Thyroid gland (tissue), 4 donors: ENCODE measurements at regions not wholly inside any gene's neighbourhood (a gene's known extent, or its start where the extent isn't known, plus 50 kb on each side); places are given as distances from the start of the nearest gene placed in this dataset.

ENCODE experiments used
- DNase-seq, 2 donors: peaks; one replicate each; pipeline ENCODE4 v3.0.0-alpha.2; 2019
- H3K27ac ChIP-seq, 3 donors: fragments of 200-600 bp; sonication (generic); 1 replicate in 2 of 3; 2 replicates in 1 of 3; pipeline ENCODE4 v1.5.1; 2016 to 2019; ENCODE audit warnings: mild to moderate bottlenecking in 1 of 3, moderate library complexity in 1 of 3
- H3K27me3 ChIP-seq: fragments of 200-600 bp; sonication (generic); one replicate; pipeline ENCODE4 v1.5.1; 2019
- H3K36me3 ChIP-seq, 2 donors: fragments of 200-600 bp; sonication (generic); one replicate each; pipeline ENCODE4 v1.5.1; 2016 to 2019
- H3K4me1 ChIP-seq, 2 donors: fragments of 200-600 bp; sonication (generic); one replicate each; pipeline ENCODE4 v1.5.1; 2017 to 2019
- H3K4me3 ChIP-seq, 3 donors: fragments of 200-600 bp; sonication (generic); replicated peaks in 1 of 3; 1 replicate in 2 of 3; 2 replicates in 1 of 3; pipeline ENCODE4 v1.5.1; 2016; ENCODE audit warnings: mild to moderate bottlenecking in 1 of 3
- H3K9me3 ChIP-seq: fragments of 200-600 bp; sonication (generic); one replicate; pipeline ENCODE4 v1.5.1; 2017
- POLR2A ChIP-seq, 2 donors: fragments of 450-650 bp; IDR thresholded peaks; one replicate each; pipeline ENCODE4 v1.6.1; 2017; ENCODE audit warnings: antibody characterized with exemption in 2 of 2, mild to moderate bottlenecking in 2 of 2, moderate library complexity in 1 of 2
- WGBS, 2 donors: methylation state at CpG; one replicate each; pipeline ENCODE4 v1.1.5; 2017; 5-methylcytosine and 5-hydroxymethylcytosine counted together
- intact Hi-C: fragments of 100-400 bp; cut with DNase I; formaldehyde crosslinking; loops from one replicate; pipeline ENCODE4 v1.15.1; 2023
- TF ChIP-seq, protein P1 (sequence below), 6 experiments: fragments of 200-600 bp in 3 of 6; fragments of 450-650 bp in 3 of 6; sonication (generic) in 3 of 6; IDR thresholded peaks; one replicate each; pipeline ENCODE4 v1.5.1; 2016 to 2019; ENCODE audit warnings: antibody characterized with exemption in 6 of 6, mild to moderate bottlenecking in 2 of 6, inconsistent platforms in 1 of 6, moderate library complexity in 1 of 6

DNA sequence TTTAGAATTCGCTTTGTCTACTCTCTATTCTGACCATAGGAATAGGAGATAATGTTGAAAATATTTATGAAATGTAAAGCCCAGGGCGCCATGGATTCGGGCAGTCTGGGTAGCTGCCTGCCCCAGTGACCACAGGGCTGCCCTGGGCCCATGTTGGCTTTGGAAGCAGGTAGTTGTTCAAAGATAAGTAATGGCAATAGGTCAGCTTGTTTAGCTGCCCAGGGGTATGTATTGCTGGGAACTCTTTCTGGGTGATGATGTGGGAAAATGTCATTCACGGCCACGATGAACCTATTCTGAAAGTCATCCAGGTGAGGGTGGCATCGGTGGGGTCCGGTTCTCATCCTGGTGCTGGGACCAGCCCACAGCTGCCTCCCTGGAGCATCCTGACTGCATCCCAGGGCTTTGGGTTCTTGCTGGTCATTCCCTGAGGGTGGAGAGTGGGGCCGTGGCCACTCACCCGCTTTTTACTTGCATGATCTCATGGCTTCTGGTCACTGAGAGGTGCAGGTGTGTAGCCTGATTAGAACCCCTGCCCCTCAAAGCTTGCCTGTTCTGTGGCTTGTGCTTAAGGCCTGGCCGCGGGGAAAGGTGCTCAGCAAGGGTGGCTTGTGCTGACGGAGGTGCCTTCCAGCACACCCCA lies 102.8 kb downstream of the ERMARD start:
- intact Hi-C loops = no loop called here
- Histone ChIP-seq H3K36me3 (no peaks in the 10 kb centered on the region), H3K9me3 (no peaks in the 10 kb centered on the region), H3K4me1 (peaks cover 0 to 3% of the 10 kb centered on the region in 2 donors), H3K27ac (no peak overlapping the region), H3K4me3 (no peak overlapping the region), H3K27me3 (no peaks in the 10 kb centered on the region)
- DNase-seq = no peak
- 92 to 93% methylated on average over 11 to 12 of the region's 12 CpGs for WGBS, 2 donors
- TF ChIP-seq, protein P1, sequence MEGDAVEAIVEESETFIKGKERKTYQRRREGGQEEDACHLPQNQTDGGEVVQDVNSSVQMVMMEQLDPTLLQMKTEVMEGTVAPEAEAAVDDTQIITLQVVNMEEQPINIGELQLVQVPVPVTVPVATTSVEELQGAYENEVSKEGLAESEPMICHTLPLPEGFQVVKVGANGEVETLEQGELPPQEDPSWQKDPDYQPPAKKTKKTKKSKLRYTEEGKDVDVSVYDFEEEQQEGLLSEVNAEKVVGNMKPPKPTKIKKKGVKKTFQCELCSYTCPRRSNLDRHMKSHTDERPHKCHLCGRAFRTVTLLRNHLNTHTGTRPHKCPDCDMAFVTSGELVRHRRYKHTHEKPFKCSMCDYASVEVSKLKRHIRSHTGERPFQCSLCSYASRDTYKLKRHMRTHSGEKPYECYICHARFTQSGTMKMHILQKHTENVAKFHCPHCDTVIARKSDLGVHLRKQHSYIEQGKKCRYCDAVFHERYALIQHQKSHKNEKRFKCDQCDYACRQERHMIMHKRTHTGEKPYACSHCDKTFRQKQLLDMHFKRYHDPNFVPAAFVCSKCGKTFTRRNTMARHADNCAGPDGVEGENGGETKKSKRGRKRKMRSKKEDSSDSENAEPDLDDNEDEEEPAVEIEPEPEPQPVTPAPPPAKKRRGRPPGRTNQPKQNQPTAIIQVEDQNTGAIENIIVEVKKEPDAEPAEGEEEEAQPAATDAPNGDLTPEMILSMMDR (IDR thresholded peaks at IDR 0.05) = no peak
- no peak for TF ChIP-seq POLR2A (IDR thresholded peaks at IDR 0.05)

DNA sequence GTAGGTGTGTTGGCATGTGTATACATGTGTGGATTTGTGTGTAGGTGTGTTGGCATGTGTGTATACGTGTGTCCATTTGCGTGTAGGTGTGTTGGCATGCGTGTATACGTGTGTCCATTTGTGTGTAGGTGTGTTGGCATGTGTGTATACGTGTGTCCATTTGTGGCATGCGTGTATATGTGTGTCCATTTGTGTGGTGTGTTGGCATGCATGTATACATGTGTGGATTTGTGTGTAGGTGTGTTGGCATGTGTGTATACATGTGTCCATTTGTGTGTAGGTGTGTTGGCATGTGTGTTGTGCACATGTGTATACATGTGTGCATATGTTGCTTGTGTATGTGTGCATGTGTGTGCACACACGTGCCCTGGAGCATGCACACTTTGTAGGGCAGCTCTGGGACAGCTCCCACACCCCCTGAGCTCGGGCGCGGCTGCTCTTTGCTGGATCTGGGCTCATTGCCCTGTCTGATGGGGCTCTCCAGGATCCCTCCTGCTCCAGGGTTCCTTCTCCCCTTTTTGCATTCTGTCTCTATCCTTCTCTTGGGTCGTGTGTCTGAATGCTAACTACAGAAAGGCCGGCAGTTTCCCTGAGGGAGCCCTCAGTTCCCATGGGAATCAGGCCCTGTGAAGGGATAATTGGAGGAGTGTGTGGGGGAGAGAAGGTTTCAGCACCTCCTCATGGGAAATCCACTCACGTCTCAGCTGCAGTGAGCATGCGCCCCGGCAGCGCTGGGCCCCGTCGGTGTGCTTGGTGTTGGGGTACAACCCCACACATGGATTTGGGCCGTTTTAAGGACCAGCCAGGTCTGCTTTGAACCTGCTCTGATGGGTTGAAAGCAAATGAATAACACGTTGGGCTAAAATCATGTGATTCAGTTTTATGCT lies 102.0 kb downstream of the ERMARD start:
- H3K9me3 ChIP-seq = no peaks in the 10 kb centered on the region
- TF ChIP-seq, protein P1 (IDR thresholded peaks at IDR 0.05) = no peak
- no peak for TF ChIP-seq POLR2A (IDR thresholded peaks at IDR 0.05)
- H3K36me3 ChIP-seq = no peaks in the 10 kb centered on the region
- DNase-seq = no peak
- H3K4me3 ChIP-seq = no peak overlapping the region
- intact Hi-C loops = no loop called here
- H3K27me3 ChIP-seq = no peaks in the 10 kb centered on the region
- H3K4me1 ChIP-seq = peaks cover 0 to 3% of the 10 kb centered on the region in 2 donors
- 86 to 90% methylated on average over 20 of the region's 20 CpGs for WGBS, 2 donors
- no peak overlapping the region for H3K27ac ChIP-seq

DNA sequence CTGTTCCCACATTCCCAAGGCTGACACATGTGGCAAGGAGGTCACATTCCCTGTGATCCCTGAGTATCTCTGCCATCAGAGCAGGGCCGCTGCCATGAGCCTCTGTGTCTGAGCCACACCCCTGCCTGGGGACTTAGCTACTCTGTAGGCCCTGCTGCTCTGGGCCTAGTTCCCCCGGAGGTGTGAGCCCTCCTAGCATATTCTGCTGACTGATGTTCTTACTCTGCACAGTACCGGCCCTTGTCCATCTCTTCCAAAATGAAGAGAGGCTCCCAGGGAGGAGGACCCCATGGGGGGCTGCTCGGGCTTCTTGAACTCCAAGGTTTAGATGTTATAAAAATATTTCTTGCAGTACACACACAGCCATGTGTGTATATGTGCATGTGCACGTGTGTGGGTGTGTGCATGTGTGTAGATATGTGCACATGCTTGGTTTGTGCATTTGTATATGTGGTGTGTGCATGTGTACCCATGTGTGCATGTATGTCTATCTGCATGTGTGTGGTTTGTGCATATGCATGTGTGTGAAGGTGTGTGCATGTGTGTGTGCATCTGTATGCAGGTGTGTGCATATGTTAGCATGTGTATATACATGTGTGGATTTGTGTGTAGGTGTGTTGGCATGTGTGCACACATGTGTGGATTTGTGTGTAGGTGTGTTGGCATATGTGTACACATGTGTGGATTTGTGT lies 101.2 kb downstream of the ERMARD start:
- Histone ChIP-seq H3K4me3 (no peak overlapping the region), H3K9me3 (no peaks in the 10 kb centered on the region), H3K27ac (peak overlapping the region in 2 of 3 donors; percentile 23 to 56), H3K36me3 (no peaks in the 10 kb centered on the region), H3K27me3 (no peaks in the 10 kb centered on the region), H3K4me1 (peaks cover 0 to 3% of the 10 kb centered on the region in 2 donors)
- WGBS, 2 donors = 63 to 78% methylated on average over 5 of the region's 5 CpGs
- intact Hi-C loops = no loop called here
- TF ChIP-seq, protein P1 (IDR thresholded peaks at IDR 0.05) = no peak
- no peak for TF ChIP-seq POLR2A (IDR thresholded peaks at IDR 0.05)
- no peak for DNase-seq

DNA sequence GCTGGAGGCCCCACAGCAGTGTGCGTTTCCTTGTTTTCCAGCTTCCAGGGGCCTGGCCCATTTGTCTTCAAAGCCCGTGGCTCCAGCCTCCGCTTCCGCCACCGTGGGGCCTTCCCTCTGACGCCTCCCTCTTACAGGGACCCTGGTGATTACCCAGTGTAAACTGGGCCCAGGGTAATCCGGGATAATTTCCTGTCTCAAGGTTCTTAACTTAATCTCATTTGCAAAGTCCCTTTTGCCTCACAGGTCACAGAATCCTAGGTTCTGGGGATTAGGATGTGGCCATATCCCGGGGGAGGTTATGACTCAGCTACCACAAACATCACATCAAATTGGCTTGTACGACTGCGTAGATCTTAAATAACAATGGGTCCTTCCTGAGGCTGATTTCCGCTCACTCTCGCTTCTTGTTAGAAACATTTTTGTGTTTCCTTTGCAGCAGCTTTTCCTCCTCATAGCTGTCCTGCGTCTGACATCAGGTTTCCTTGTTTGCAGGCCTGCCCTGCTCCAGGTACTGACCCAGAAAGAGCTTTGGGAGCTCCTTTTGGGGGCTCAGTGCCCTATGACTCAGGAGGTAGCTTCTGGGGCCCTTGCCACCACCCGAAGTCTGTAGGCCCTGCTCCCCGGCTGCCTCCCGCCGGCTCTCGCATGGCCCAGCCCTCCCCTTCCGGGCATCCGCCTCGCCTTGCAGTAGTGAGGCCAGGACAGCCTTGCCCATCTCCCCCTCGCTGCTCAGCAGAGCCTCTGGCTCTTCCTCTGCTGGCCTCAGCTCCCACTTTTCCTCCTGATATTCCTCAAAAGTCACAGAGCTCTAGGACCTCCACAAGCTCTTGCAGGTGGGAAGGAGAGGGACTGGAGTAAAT lies 100.5 kb downstream of the ERMARD start:
- 64 to 65% methylated on average over 22 of the region's 22 CpGs for WGBS, 2 donors
- Histone ChIP-seq H3K9me3 (no peaks in the 10 kb centered on the region), H3K27me3 (no peaks in the 10 kb centered on the region), H3K27ac (peak overlapping the region; percentile 22 to 56 (median 33)), H3K36me3 (no peaks in the 10 kb centered on the region), H3K4me3 (no peak overlapping the region), H3K4me1 (peaks cover 0 to 3% of the 10 kb centered on the region in 2 donors)
- TF ChIP-seq POLR2A (IDR thresholded peaks at IDR 0.05) = no peak
- TF ChIP-seq, protein P1 (IDR thresholded peaks at IDR 0.05) = no peak
- intact Hi-C loops = no loop called here
- no peak for DNase-seq
